ENCODE measurements at regions not wholly inside any gene's neighbourhood (a gene's known extent, or its start where the extent isn't known, plus 50 kb on each side); places are given as distances from the start of the nearest gene placed in this dataset.

DNA sequence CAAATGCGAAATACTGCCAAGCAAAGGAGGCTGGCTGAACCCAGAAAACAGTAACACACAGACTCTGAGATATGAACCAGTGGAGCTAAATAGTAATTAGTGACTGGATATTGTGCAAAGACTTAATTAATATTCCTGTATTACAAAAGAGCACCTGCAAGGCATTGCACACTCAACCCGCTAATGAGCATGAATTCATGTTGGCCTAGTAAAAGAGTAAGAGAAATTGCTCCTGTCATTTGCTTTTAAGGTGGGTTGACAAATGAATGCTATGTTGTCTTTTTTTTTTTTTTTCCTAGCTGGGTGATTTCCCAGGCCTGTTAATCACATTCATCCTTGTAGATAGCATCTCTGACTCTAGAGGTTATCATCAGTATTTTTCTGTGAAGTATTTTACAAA lies 87.0 kb upstream of the CERS6 start:
- H4K20me1 ChIP-seq (replicated peaks in 1 of 2; ENCODE audit: control insufficient read depth in 1 of 2, insufficient read depth in 2 of 2, low read length in 2 of 2) = no peaks in the 10 kb centered on the region
- no peak overlapping the region for H4K5ac ChIP-seq (ENCODE audit: insufficient read length, low read depth, low read length)
- ChIA-PET POLR2A (ENCODE audit: partially characterized antibody) (no interaction called here), CTCF (ENCODE audit: partially characterized antibody) (interaction anchor here (1.2 kb wide), 1 partner anchor 331 kb away, joined by 3 read pairs; no protein-coding TSS in a partner anchor)
- H2AFZ ChIP-seq (ENCODE audit: low read length) = no peak overlapping the region
- H3K36me3 ChIP-seq (ENCODE audit: control insufficient read depth in 2 of 4, insufficient read depth in 4 of 4, low read length in 3 of 4) = no peaks in the 10 kb centered on the region
- no peaks in the 10 kb centered on the region for H3K79me2 ChIP-seq (ENCODE audit: control insufficient read depth in 1 of 2, insufficient read depth in 2 of 2, low read length in 2 of 2)
- H2BK120ac ChIP-seq (replicated peaks; ENCODE audit: low read depth, low read length) = no peak overlapping the region
- H3K4me3 ChIP-seq (ENCODE audit: extremely low read depth in 1 of 4, insufficient read depth in 2 of 4, low read depth in 3 of 4, low read length in 4 of 4) = no peak overlapping the region
- WGBS, 2 experiments (ENCODE audit: extremely low coverage in 1 of 2, insufficient coverage in 1 of 2, insufficient read length in 1 of 2, insufficient replicate concordance in 2 of 2, low coverage in 1 of 2, low lambda C conversion rate in 2 of 2, missing lambda C conversion rate in 1 of 2) = 93% methylated on average over 2 of the region's 2 CpGs; no CpG with 5 or more reads in 1 of the 2 experiments
- no peak overlapping the region for H4K91ac ChIP-seq (replicated peaks; ENCODE audit: insufficient read length, low read length)
- DNase-seq (ENCODE audit: low read depth in 1 of 2, low spot score in 2 of 2) = no peak
- H2AK5ac ChIP-seq (ENCODE audit: low read depth, low read length) = no peak overlapping the region
- no peak overlapping the region for H2BK15ac ChIP-seq (ENCODE audit: low read length)
- H3K9me3 ChIP-seq (ENCODE audit: insufficient read depth in 2 of 2, low read depth in 1 of 2, low read length in 1 of 2) = 0 out of 4 replicates have a peak, but pooled peaks cover 0 to 3% of the 10 kb centered on the region in 2 experiments
- H3K56ac ChIP-seq (replicated peaks; ENCODE audit: insufficient read length, low read depth, low read length) = no peak overlapping the region
- no peaks in the 10 kb centered on the region for H3K23me2 ChIP-seq (ENCODE audit: low read depth, low read length)
- no peak overlapping the region for H3K14ac ChIP-seq (ENCODE audit: insufficient read length)
- H3K4me2 ChIP-seq (ENCODE audit: insufficient read depth in 1 of 2, low read depth in 2 of 2, low read length in 2 of 2) = no peak overlapping the region
- H3K18ac ChIP-seq (ENCODE audit: extremely low read depth, low read length) = no peak overlapping the region
- TF ChIP-seq SRF (IDR thresholded peaks at IDR 0.05; ENCODE audit: low read depth, low read length) (no peak), EGR1 (IDR thresholded peaks at IDR 0.05; ENCODE audit: borderline replicate concordance, low read depth, low read length) (no peak), FOSL1 (IDR thresholded peaks at IDR 0.05; ENCODE audit: insufficient read depth, low read depth, low read length) (no peak), RAD21 (IDR thresholded peaks at IDR 0.05 in 1 of 2, conservative IDR thresholded peaks at IDR 0.05 in 1 of 2; ENCODE audit: low read depth in 2 of 2, low read length in 2 of 2) (no peak), KDM4A (IDR thresholded peaks at IDR 0.05; ENCODE audit: low read depth, low read length, severe bottlenecking) (no peak), KDM1A (IDR thresholded peaks at IDR 0.05; ENCODE audit: borderline replicate concordance, low read length) (no peak), POLR2A (IDR thresholded peaks at IDR 0.05; ENCODE audit: control extremely low read depth in 1 of 2, low read depth in 2 of 2, low read length in 2 of 2) (no peak)
- TF ChIP-seq, protein P1, sequence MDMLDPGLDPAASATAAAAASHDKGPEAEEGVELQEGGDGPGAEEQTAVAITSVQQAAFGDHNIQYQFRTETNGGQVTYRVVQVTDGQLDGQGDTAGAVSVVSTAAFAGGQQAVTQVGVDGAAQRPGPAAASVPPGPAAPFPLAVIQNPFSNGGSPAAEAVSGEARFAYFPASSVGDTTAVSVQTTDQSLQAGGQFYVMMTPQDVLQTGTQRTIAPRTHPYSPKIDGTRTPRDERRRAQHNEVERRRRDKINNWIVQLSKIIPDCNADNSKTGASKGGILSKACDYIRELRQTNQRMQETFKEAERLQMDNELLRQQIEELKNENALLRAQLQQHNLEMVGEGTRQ (IDR thresholded peaks at IDR 0.05; ENCODE audit: low read length) = no peak
- no peak overlapping the region for H2BK20ac ChIP-seq (ENCODE audit: low read length)
- H3K23ac ChIP-seq (ENCODE audit: insufficient read length) = no peak overlapping the region
- H3K27me3 ChIP-seq (replicated peaks in 1 of 4; ENCODE audit: control insufficient read depth in 3 of 4, extremely low read depth in 1 of 4, insufficient read depth in 3 of 4, low read length in 3 of 4) = no peaks in the 10 kb centered on the region
- no peaks in the 10 kb centered on the region for H3K4me1 ChIP-seq (replicated peaks in 1 of 4; ENCODE audit: control insufficient read depth in 3 of 4, insufficient read depth in 4 of 4, low read length in 3 of 4)
- H2BK5ac ChIP-seq (ENCODE audit: low read depth, low read length) = no peak overlapping the region
- no peak overlapping the region for H3K9ac ChIP-seq (replicated peaks in 1 of 4; ENCODE audit: extremely low read depth in 1 of 4, low read depth in 3 of 4, low read length in 3 of 4)
- no peak overlapping the region for H3K27ac ChIP-seq (ENCODE audit: low read depth, low read length)
- no peak overlapping the region for H2BK12ac ChIP-seq (ENCODE audit: low read depth, low read length)
- H4K8ac ChIP-seq (ENCODE audit: extremely low read depth, insufficient read depth, low read length) = no peak overlapping the region
- no peaks in the 10 kb centered on the region for H3K79me1 ChIP-seq (ENCODE audit: low read depth, low read length)
- FAIRE-seq = no peak
- H3K4ac ChIP-seq (replicated peaks; ENCODE audit: insufficient read length, low read depth, low read length) = no peak overlapping the region
